ENCODE measurements at regions not wholly inside any gene's neighbourhood (a gene's known extent, or its start where the extent isn't known, plus 50 kb on each side); places are given as distances from the start of the nearest gene placed in this dataset.

DNA sequence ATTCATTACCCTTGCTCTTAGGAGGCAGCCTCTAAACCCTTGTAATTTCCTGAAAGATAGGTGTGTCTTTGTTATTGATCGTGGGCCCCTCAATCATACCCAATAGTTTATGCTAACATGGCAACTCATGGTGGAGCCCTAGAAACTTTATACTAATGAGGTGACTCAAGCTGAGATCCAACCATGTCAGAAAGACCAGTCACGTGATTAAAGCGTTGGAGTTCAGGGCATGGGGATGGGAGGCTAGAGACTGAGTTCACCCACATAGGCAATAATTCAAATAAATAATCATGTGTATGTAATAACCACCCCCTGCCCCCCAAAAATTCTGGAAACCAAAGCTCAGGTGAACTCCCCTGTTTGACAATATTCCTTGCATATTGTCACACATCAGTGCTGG is 99.5 kb upstream of the TUSC7 start:
- TF ChIP-seq POLR2AphosphoS5 (IDR thresholded peaks at IDR 0.05; ENCODE audit: low read depth, low read length), result no peak
- no peak for TF ChIP-seq TAF1 (IDR thresholded peaks at IDR 0.05; ENCODE audit: borderline replicate concordance, insufficient read depth, low read length)
- TF ChIP-seq, protein P1, sequence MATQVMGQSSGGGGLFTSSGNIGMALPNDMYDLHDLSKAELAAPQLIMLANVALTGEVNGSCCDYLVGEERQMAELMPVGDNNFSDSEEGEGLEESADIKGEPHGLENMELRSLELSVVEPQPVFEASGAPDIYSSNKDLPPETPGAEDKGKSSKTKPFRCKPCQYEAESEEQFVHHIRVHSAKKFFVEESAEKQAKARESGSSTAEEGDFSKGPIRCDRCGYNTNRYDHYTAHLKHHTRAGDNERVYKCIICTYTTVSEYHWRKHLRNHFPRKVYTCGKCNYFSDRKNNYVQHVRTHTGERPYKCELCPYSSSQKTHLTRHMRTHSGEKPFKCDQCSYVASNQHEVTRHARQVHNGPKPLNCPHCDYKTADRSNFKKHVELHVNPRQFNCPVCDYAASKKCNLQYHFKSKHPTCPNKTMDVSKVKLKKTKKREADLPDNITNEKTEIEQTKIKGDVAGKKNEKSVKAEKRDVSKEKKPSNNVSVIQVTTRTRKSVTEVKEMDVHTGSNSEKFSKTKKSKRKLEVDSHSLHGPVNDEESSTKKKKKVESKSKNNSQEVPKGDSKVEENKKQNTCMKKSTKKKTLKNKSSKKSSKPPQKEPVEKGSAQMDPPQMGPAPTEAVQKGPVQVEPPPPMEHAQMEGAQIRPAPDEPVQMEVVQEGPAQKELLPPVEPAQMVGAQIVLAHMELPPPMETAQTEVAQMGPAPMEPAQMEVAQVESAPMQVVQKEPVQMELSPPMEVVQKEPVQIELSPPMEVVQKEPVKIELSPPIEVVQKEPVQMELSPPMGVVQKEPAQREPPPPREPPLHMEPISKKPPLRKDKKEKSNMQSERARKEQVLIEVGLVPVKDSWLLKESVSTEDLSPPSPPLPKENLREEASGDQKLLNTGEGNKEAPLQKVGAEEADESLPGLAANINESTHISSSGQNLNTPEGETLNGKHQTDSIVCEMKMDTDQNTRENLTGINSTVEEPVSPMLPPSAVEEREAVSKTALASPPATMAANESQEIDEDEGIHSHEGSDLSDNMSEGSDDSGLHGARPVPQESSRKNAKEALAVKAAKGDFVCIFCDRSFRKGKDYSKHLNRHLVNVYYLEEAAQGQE (IDR thresholded peaks at IDR 0.05; ENCODE audit: insufficient read depth in 1 of 2, low read depth in 2 of 2, low read length in 2 of 2), result no peak
